Thyroid gland (tissue), 4 donors: ENCODE measurements at regions not wholly inside any gene's neighbourhood (a gene's known extent, or its start where the extent isn't known, plus 50 kb on each side); places are given as distances from the start of the nearest gene placed in this dataset.

Experiments
- CTCF ChIP-seq, 6 experiments: fragments of 200-600 bp in 3 of 6; fragments of 450-650 bp in 3 of 6; sonication (generic) in 3 of 6; IDR thresholded peaks; one replicate each; pipeline ENCODE4 v1.5.1; 2016 to 2019; ENCODE audit warnings: antibody characterized with exemption in 6 of 6, mild to moderate bottlenecking in 2 of 6, inconsistent platforms in 1 of 6, moderate library complexity in 1 of 6
- POLR2A ChIP-seq, 2 donors: fragments of 450-650 bp; IDR thresholded peaks; one replicate each; pipeline ENCODE4 v1.6.1; 2017; ENCODE audit warnings: antibody characterized with exemption in 2 of 2, mild to moderate bottlenecking in 2 of 2, moderate library complexity in 1 of 2

GRCh38 chrX:129247642-129248041, 275.6 kb downstream of the SMARCA1 start:
- TF ChIP-seq CTCF (IDR thresholded peaks at IDR 0.05), result no peak
- no peak for TF ChIP-seq POLR2A (IDR thresholded peaks at IDR 0.05)
